CD4-positive, alpha-beta memory T cell (primary cell): ENCODE measurements at regions not wholly inside any gene's neighbourhood (a gene's known extent, or its start where the extent isn't known, plus 50 kb on each side); places are given as distances from the start of the nearest gene placed in this dataset.

Source experiments
- CTCF ChIA-PET: fragments of 350-600 bp; sonication (Branson Sonifier 250); formaldehyde crosslinking; loops from one replicate; lab custom pipeline; 2021; ENCODE audit warnings: inconsistent platforms; ENCODE audit not compliant: partially characterized antibody; lab: Charles Lee
- POLR2A ChIA-PET: fragments of 350-600 bp; sonication (Branson Sonifier 250); formaldehyde crosslinking; loops from one replicate; lab custom pipeline; 2021; ENCODE audit not compliant: partially characterized antibody; lab: Charles Lee
- DNase-seq, 5 donors: peaks; one replicate each; pipeline versions ENCODE4 v3.0.0 to v3.0.0-alpha.2; 2020 to 2022; ENCODE audit warnings: mixed read lengths in 1 of 5
- H3K27ac ChIP-seq: one replicate; pipeline ENCODE4 v1.7.0; 2013; ENCODE audit warnings: low read depth, low read length
- H3K27me3 ChIP-seq: 2 replicates; pipeline ENCODE4 v1.7.0; 2013; ENCODE audit warnings: mild to moderate bottlenecking, low read length, moderate library complexity; ENCODE audit not compliant: insufficient read depth
- H3K36me3 ChIP-seq: 2 replicates; pipeline ENCODE4 v1.7.0; 2013; ENCODE audit warnings: mild to moderate bottlenecking, low read length, moderate library complexity; ENCODE audit not compliant: insufficient read depth
- H3K4me1 ChIP-seq: 2 replicates; pipeline ENCODE4 v1.7.0; 2013; ENCODE audit warnings: mild to moderate bottlenecking, low read length, moderate library complexity; ENCODE audit not compliant: insufficient read depth
- H3K4me3 ChIP-seq, 2 donors: one replicate each; pipeline ENCODE4 v1.7.0; 2013; ENCODE audit warnings: low read length in 2 of 2, mild to moderate bottlenecking in 1 of 2
- H3K9me3 ChIP-seq, 2 donors: one replicate each; pipeline ENCODE4 v1.7.0; 2013; ENCODE audit warnings: low read length in 2 of 2, control low read depth in 1 of 2; ENCODE audit not compliant: control insufficient read depth in 1 of 2
- H3K27ac Mint-ChIP-seq, 7 donors: one replicate each; pipeline ENCODE4 v1.8.0; 2020 to 2021; ENCODE audit warnings: mixed read lengths in 7 of 7, mild to moderate bottlenecking in 6 of 7, inconsistent platforms in 3 of 7, moderate library complexity in 3 of 7
- H3K27me3 Mint-ChIP-seq, 2 donors: one replicate each; pipeline ENCODE4 v1.8.0; 2020 to 2021; ENCODE audit warnings: mixed read lengths in 2 of 2
- H3K36me3 Mint-ChIP-seq, 2 donors: one replicate each; pipeline ENCODE4 v1.8.0; 2020 to 2021; ENCODE audit warnings: mixed read lengths in 2 of 2, inconsistent platforms in 1 of 2, mild to moderate bottlenecking in 1 of 2
- H3K4me1 Mint-ChIP-seq, 4 donors: one replicate each; pipeline ENCODE4 v1.8.0; 2020 to 2021; ENCODE audit warnings: mixed read lengths in 4 of 4, mild to moderate bottlenecking in 1 of 4
- H3K4me3 Mint-ChIP-seq, 8 donors: one replicate each; pipeline ENCODE4 v1.8.0; 2020 to 2021; ENCODE audit warnings: mixed read lengths in 8 of 8, mild to moderate bottlenecking in 7 of 8, moderate library complexity in 6 of 8, inconsistent platforms in 3 of 8
- H3K9me3 Mint-ChIP-seq, 8 donors: one replicate each; pipeline ENCODE4 v1.8.0; 2020 to 2021; ENCODE audit warnings: mixed read lengths in 8 of 8, mild to moderate bottlenecking in 5 of 8, inconsistent platforms in 3 of 8, moderate library complexity in 1 of 8
- intact Hi-C: fragments of 100-400 bp; cut with micrococcal nuclease; formaldehyde crosslinking; loops from one replicate; pipeline ENCODE4 v1.15.1; 2023

- Histone ChIP-seq H3K4me1 (no peaks in the 10 kb centered on the region), H3K27ac (no peak overlapping the region), H3K4me3 (no peak overlapping the region), H3K27me3 (peaks cover 7% of the 10 kb centered on the region), H3K9me3 (no peaks in the 10 kb centered on the region), H3K36me3 (no peaks in the 10 kb centered on the region)
- ChIA-PET POLR2A (no interaction called here), CTCF (interaction anchor here (1.5 to 2.7 kb wide), 2 partner anchors 9 to 97 kb away, joined by 3 to 16 read pairs; no protein-coding TSS in a partner anchor)
- H3K36me3 Mint-ChIP-seq = no peaks in the 10 kb centered on the region
- H3K9me3 Mint-ChIP-seq = no peaks in the 10 kb centered on the region
- H3K4me3 Mint-ChIP-seq = no peak overlapping the region
- intact Hi-C loops = no loop called here
- no peak overlapping the region for H3K27ac Mint-ChIP-seq
- DNase-seq = no peak
- peaks cover 16 to 33% of the 10 kb centered on the region in 2 donors for H3K27me3 Mint-ChIP-seq
- H3K4me1 Mint-ChIP-seq = no peaks in the 10 kb centered on the region
These were observed 299.0 kb downstream of the TRIB2 start for GRCh38 chr2:13015532-13016320.

- no peak overlapping the region for H3K27ac ChIP-seq
- Mint-ChIP-seq H3K4me3 (no peak overlapping the region), H3K27me3 (peaks cover 13 to 34% of the 10 kb centered on the region in 2 donors), H3K36me3 (no peaks in the 10 kb centered on the region), H3K4me1 (no peaks in the 10 kb centered on the region), H3K9me3 (no peaks in the 10 kb centered on the region), H3K27ac (no peak overlapping the region)
- H3K36me3 ChIP-seq = no peaks in the 10 kb centered on the region
- H3K9me3 ChIP-seq = no peaks in the 10 kb centered on the region
- POLR2A ChIA-PET = no interaction called here
- CTCF ChIA-PET = interaction anchor here (1.9 kb wide), 1 partner anchor 12 kb away, joined by 7 read pairs; no protein-coding TSS in a partner anchor
- H3K4me3 ChIP-seq = no peak overlapping the region
- no peaks in the 10 kb centered on the region for H3K4me1 ChIP-seq
- DNase-seq = no peak
- intact Hi-C loops = no loop called here
- H3K27me3 ChIP-seq = peaks cover 7% of the 10 kb centered on the region
These were observed 301.8 kb downstream of the TRIB2 start for GRCh38 chr2:13018490-13018889.

- H3K27me3 ChIP-seq = no peaks in the 10 kb centered on the region
- Mint-ChIP-seq H3K4me3 (no peak overlapping the region), H3K4me1 (no peaks in the 10 kb centered on the region), H3K36me3 (no peaks in the 10 kb centered on the region), H3K9me3 (no peaks in the 10 kb centered on the region), H3K27ac (no peak overlapping the region), H3K27me3 (peaks cover 8 to 29% of the 10 kb centered on the region in 2 donors)
- intact Hi-C loops = no loop called here
- H3K4me3 ChIP-seq = no peak overlapping the region
- no peaks in the 10 kb centered on the region for H3K36me3 ChIP-seq
- H3K4me1 ChIP-seq = no peaks in the 10 kb centered on the region
- H3K9me3 ChIP-seq = no peaks in the 10 kb centered on the region
- POLR2A ChIA-PET = no interaction called here
- H3K27ac ChIP-seq = no peak overlapping the region
- DNase-seq = no peak
- CTCF ChIA-PET = interaction anchor here (1.9 kb wide), 1 partner anchor 13 kb away, joined by 7 read pairs; no protein-coding TSS in a partner anchor
These were observed 303.0 kb downstream of the TRIB2 start for GRCh38 chr2:13019781-13020180.

- Histone ChIP-seq H3K27ac (no peak overlapping the region), H3K36me3 (no peaks in the 10 kb centered on the region), H3K27me3 (no peaks in the 10 kb centered on the region), H3K4me1 (no peaks in the 10 kb centered on the region), H3K9me3 (no peaks in the 10 kb centered on the region), H3K4me3 (no peak overlapping the region)
- Mint-ChIP-seq H3K4me1 (no peaks in the 10 kb centered on the region), H3K9me3 (no peaks in the 10 kb centered on the region), H3K27ac (no peak overlapping the region), H3K36me3 (no peaks in the 10 kb centered on the region), H3K27me3 (peaks cover 9 to 30% of the 10 kb centered on the region in 2 donors), H3K4me3 (no peak overlapping the region)
- CTCF ChIA-PET = interaction anchor here (1.9 kb wide), 1 partner anchor 13 kb away, joined by 7 read pairs; no protein-coding TSS in a partner anchor
- POLR2A ChIA-PET = no interaction called here
- no peak for DNase-seq
- intact Hi-C loops = no loop called here
These were observed 303.7 kb downstream of the TRIB2 start for GRCh38 chr2:13020469-13020868.

- H3K27ac Mint-ChIP-seq = no peak overlapping the region
- ChIA-PET POLR2A (no interaction called here), CTCF (interaction anchor here (1.8 kb wide), 1 partner anchor 14 kb away, joined by 10 read pairs; no protein-coding TSS in a partner anchor)
- H3K4me3 Mint-ChIP-seq = no peak overlapping the region
- Histone ChIP-seq H3K27ac (no peak overlapping the region), H3K9me3 (no peaks in the 10 kb centered on the region), H3K4me1 (no peaks in the 10 kb centered on the region), H3K4me3 (no peak overlapping the region), H3K27me3 (no peaks in the 10 kb centered on the region), H3K36me3 (no peaks in the 10 kb centered on the region)
- intact Hi-C loops = no loop called here
- H3K9me3 Mint-ChIP-seq = no peaks in the 10 kb centered on the region
- H3K27me3 Mint-ChIP-seq = peaks cover 8 to 28% of the 10 kb centered on the region in 2 donors
- no peak for DNase-seq
- H3K4me1 Mint-ChIP-seq = no peaks in the 10 kb centered on the region
- no peaks in the 10 kb centered on the region for H3K36me3 Mint-ChIP-seq
These were observed 304.8 kb downstream of the TRIB2 start for GRCh38 chr2:13021470-13021957.

- Histone ChIP-seq H3K36me3 (no peaks in the 10 kb centered on the region), H3K27ac (no peak overlapping the region), H3K9me3 (no peaks in the 10 kb centered on the region), H3K27me3 (no peaks in the 10 kb centered on the region), H3K4me1 (no peaks in the 10 kb centered on the region), H3K4me3 (no peak overlapping the region)
- ChIA-PET POLR2A (no interaction called here), CTCF (no interaction called here)
- no peak for DNase-seq
- no peak overlapping the region for H3K4me3 Mint-ChIP-seq
- H3K36me3 Mint-ChIP-seq = no peaks in the 10 kb centered on the region
- no peaks in the 10 kb centered on the region for H3K9me3 Mint-ChIP-seq
- no peaks in the 10 kb centered on the region for H3K4me1 Mint-ChIP-seq
- no peak overlapping the region for H3K27ac Mint-ChIP-seq
- H3K27me3 Mint-ChIP-seq = peaks cover 10 to 20% of the 10 kb centered on the region in 2 donors
- intact Hi-C loops = no loop called here
These were observed 313.9 kb downstream of the TRIB2 start for GRCh38 chr2:13030606-13031005.

GRCh38 chr2:13034861-13035260 is 318.1 kb downstream of the TRIB2 start:
- H3K4me1 ChIP-seq = no peaks in the 10 kb centered on the region
- H3K9me3 ChIP-seq = no peaks in the 10 kb centered on the region
- Mint-ChIP-seq H3K9me3 (peaks cover 0 to 2% (median 0%) of the 10 kb centered on the region in 8 donors), H3K27me3 (peaks cover 16% of the 10 kb centered on the region in 2 donors), H3K4me1 (no peaks in the 10 kb centered on the region), H3K36me3 (no peaks in the 10 kb centered on the region), H3K4me3 (no peak overlapping the region), H3K27ac (no peak overlapping the region)
- H3K36me3 ChIP-seq = no peaks in the 10 kb centered on the region
- DNase-seq = no peak
- intact Hi-C loops = no loop called here
- H3K4me3 ChIP-seq = no peak overlapping the region
- H3K27ac ChIP-seq = no peak overlapping the region
- CTCF ChIA-PET = no interaction called here
- POLR2A ChIA-PET = no interaction called here
- H3K27me3 ChIP-seq = no peaks in the 10 kb centered on the region
